LNCAP (cell line): ENCODE measurements at regions not wholly inside any gene's neighbourhood (a gene's known extent, or its start where the extent isn't known, plus 50 kb on each side); places are given as distances from the start of the nearest gene placed in this dataset.

ENCODE experiments used
- TF ChIP-seq, protein P1 (sequence below): fragments of 450-650 bp; IDR thresholded peaks from 2 replicates; pipeline ENCODE4 v1.5.1; 2017; ENCODE audit warnings: mild to moderate bottlenecking

DNA sequence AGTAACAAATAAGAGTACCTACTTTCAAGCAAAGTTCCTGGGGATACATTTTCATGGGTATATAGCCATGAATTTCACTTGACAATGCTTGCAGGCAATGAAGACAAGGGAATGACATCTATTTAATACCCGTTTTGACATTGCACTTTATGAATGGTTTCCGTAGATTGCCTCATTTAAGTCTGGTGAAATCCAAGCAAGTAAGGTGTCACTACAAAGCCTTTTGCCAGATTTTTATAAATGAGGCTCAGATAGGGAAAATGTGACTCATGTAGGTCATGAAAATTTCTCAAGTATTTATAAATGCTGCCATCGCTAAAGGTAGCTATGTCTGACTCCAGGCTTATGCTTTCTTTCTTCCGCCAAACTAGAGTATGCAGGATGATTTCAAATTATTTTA, 644.3 kb downstream of the CDH8 start:
- TF ChIP-seq, protein P1, sequence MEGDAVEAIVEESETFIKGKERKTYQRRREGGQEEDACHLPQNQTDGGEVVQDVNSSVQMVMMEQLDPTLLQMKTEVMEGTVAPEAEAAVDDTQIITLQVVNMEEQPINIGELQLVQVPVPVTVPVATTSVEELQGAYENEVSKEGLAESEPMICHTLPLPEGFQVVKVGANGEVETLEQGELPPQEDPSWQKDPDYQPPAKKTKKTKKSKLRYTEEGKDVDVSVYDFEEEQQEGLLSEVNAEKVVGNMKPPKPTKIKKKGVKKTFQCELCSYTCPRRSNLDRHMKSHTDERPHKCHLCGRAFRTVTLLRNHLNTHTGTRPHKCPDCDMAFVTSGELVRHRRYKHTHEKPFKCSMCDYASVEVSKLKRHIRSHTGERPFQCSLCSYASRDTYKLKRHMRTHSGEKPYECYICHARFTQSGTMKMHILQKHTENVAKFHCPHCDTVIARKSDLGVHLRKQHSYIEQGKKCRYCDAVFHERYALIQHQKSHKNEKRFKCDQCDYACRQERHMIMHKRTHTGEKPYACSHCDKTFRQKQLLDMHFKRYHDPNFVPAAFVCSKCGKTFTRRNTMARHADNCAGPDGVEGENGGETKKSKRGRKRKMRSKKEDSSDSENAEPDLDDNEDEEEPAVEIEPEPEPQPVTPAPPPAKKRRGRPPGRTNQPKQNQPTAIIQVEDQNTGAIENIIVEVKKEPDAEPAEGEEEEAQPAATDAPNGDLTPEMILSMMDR: no peak

DNA sequence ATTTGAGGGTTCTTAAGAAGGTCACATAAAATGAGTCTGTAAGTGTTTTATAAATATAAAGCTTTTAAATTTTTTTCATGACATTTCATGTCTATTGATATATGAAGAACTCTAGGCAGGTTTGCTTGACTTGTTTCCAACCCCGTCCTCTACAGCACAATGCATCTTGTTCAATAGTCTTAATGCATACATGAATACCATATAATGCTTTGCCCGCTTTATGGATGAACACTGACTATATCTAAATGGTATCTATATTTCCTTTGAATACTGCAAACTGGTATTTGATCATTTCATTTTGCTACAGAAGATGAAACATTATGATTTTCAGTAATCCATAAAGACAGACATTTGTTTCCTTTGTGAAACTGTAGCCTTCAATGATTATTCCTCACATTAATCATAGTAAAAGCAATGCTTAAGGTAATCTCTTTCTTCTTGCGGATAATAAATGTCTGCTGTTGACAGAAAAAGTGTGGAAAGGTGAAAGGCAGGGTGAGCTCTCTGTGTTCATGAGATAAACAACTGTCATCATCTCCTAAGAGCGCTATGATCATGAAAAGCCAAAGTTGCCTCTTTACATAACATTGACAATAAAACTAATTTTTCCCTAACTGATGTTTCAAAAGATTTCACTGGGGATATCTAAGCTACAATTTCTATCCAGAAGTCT, 645.1 kb downstream of the CDH8 start:
- TF ChIP-seq, protein P1: no peak

DNA sequence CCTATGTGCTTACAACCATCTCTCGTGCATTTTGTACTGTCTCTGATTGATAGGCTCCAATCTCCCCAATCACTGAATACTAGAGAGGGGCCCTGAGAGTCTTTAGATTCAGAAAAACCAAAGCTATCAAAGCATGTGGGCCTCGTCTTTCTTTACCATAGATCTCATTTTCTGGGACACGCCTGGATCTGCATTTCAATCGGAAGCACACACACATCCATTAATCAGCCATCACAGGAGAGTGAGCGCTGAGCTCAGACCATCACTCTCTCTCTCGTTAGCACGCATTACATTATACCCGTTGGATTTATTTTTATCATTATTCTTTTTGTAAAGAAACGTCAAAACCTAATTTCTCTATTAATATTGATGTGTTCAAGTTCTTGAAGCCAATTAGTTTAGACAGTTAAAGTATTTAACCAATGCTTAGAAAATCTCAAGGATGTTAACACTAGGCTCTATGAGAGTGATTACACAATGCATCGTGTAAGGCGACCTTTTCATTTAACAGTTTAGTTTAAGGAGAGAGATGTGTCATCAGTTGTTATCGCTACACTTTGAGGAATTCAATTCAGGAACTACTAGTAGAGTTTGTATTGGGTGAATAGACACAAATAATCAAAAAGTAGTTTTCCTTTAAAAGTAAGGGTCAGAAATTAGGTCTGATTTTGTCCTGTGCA, 650.7 kb downstream of the CDH8 start:
- TF ChIP-seq, protein P1: no peak

DNA sequence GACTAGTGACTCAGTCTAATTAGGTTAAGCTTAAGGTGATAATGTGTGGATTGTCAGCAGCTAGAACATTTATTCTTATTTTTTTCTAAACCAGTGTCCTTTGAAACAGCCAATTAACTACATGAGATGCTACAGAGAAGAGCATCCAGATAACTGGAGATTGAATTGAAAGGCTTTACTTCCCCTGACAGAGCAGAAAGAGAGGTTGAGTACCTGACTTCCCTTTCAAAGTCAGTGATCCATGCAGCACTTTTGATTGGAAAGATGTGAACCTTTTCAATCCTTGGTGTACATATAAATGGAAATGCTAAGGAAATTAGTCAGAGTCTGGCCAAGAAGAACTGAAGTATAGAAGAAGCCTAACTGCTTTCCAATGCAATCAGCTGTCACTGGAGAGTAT, 653.8 kb downstream of the CDH8 start:
- TF ChIP-seq, protein P1: no peak

DNA sequence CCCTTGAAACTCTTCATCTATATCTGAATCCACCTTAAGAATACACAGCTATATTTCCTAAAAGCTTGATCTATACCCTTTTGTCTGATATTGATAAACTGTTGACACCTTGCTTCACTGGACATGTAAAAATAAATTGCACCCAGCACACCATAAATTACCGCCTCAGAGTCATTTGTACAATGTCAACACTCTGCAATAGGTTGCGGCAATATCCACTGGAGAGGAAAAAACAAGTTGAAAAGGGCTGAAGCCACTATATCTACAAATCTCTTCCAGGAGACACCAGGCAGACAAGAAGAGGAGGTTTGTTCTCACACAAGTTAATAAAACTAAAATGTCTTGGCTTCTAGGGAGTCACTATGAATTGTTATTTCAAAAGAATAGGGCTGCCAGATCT, 656.9 kb downstream of the CDH8 start:
- TF ChIP-seq, protein P1: no peak

DNA sequence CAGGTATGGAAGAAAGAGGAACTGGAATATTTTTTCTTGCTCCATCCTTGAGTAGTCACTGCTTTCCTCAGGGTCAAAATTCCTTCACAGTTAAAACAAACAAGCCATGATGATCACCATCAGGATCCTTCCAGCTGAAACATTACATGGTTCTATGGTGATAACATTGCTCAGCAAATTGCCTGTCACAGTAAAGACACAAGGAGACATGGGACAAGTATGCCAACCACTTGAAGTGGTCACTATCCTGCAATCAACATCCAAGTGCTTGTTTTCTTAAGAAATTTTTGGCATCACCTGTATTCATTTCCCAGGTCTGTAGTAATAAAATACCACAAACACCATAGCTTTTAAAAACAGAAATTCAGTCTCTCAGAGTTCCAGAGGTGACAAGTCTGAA, 662.2 kb downstream of the CDH8 start:
- TF ChIP-seq, protein P1: no peak

DNA sequence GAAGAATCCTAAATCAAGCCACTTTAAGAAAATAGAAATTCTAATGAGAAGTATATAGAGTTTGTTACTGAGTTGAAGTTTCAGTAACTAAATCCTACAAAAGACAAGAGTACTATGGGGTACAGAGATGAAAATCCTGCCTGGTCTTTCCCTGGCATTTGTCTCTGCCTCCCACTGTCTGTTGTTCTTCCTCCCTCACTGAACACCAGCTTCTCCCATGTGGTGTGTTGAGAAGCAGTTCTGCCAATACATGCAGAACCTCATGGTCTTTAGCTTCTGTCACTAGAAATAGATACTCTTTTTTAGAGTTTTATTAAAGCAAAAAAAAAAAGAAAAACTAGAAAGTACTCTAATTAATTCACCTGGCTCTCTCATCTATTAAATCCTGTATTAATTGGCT, 664.4 kb downstream of the CDH8 start:
- TF ChIP-seq, protein P1: no peak
